ENCODE measurements at regions not wholly inside any gene's neighbourhood (a gene's known extent, or its start where the extent isn't known, plus 50 kb on each side); places are given as distances from the start of the nearest gene placed in this dataset.

- no peak overlapping the region for H2AFZ ChIP-seq (ENCODE audit: low read depth, low read length)
- no peaks in the 10 kb centered on the region for H3K27me3 ChIP-seq (ENCODE audit: control insufficient read depth in 2 of 2, insufficient read depth in 2 of 2, low read length in 2 of 2)
- H3K9me1 ChIP-seq (ENCODE audit: control insufficient read depth, insufficient read depth, low read length) = no peaks in the 10 kb centered on the region
- no peaks in the 10 kb centered on the region for H3K4me1 ChIP-seq (replicated peaks in 1 of 2; ENCODE audit: control insufficient read depth in 2 of 2, insufficient read depth in 2 of 2, low read length in 2 of 2)
- no peaks in the 10 kb centered on the region for H3K36me3 ChIP-seq (ENCODE audit: control insufficient read depth, insufficient read depth, low read length)
- BruUV-seq (replicated peaks) = no TSS peak
- H3K79me2 ChIP-seq (ENCODE audit: control insufficient read depth, insufficient read depth, low read length) = no peaks in the 10 kb centered on the region
- intact Hi-C loops (cut with micrococcal nuclease) = no loop called here
- DNase-seq (ENCODE audit: extremely low read depth in 1 of 4, low spot score in 3 of 4) (no peak), FAIRE-seq (no peak), ATAC-seq (no peak)
- H3K9me3 ChIP-seq (replicated peaks; ENCODE audit: control insufficient read depth, insufficient read depth, low read depth, low read length) = no peaks in the 10 kb centered on the region
- POLR2A ChIA-PET = no interaction called here
- TF ChIP-seq KLF13 (tag; IDR thresholded peaks at IDR 0.05; ENCODE audit: borderline replicate concordance, low read depth) = no peak
- TF ChIP-seq POLR2AphosphoS5 (IDR thresholded peaks at IDR 0.05; ENCODE audit: control insufficient read depth, insufficient read depth, low read depth, low read length) = no peak
- no peak for TF ChIP-seq EP300 (IDR thresholded peaks at IDR 0.05; ENCODE audit: low read length)
- no peak for TF ChIP-seq NR0B1 (IDR thresholded peaks at IDR 0.05; ENCODE audit: partially characterized antibody)
- TF ChIP-seq PML (IDR thresholded peaks at IDR 0.05; ENCODE audit: low read length) = no peak
- no peak for TF ChIP-seq ZBTB5 (IDR thresholded peaks at IDR 0.05)
- TF ChIP-seq ZNF311 (CRISPR knock-in tag; IDR thresholded peaks at IDR 0.05) = no peak
- TF ChIP-seq MCM2 (IDR thresholded peaks at IDR 0.05; ENCODE audit: low read depth) = no peak
- no peak for TF ChIP-seq HMGN3 (IDR thresholded peaks at IDR 0.05; ENCODE audit: borderline replicate concordance, extremely low read depth, insufficient read length, low read depth, low read length)
- no peak for TF ChIP-seq ZNF184 (CRISPR knock-in tag; IDR thresholded peaks at IDR 0.05)
- TF ChIP-seq ZNF395 (CRISPR knock-in tag; IDR thresholded peaks at IDR 0.05) = no peak
- no peak for TF ChIP-seq TBL1XR1 (IDR thresholded peaks at IDR 0.05; ENCODE audit: low read length in 2 of 2)
- no peak for TF ChIP-seq MTA1 (IDR thresholded peaks at IDR 0.05; ENCODE audit: borderline replicate concordance)
- TF ChIP-seq MAFK (IDR thresholded peaks at IDR 0.05; ENCODE audit: low read length) = no peak
- no peak for TF ChIP-seq ZNF316 (IDR thresholded peaks at IDR 0.05)
- no peak overlapping the region for H3K27ac ChIP-seq (ENCODE audit: extremely low read depth, low read depth, low read length)
- no peak overlapping the region for H3K4me2 ChIP-seq (ENCODE audit: insufficient read depth, low read length)
- no peak overlapping the region for H3K4me3 ChIP-seq
- no peak overlapping the region for H3K9ac ChIP-seq (ENCODE audit: insufficient read depth in 1 of 2, low read depth in 2 of 2, low read length in 2 of 2)
- CTCF ChIA-PET (ENCODE audit: low intra/inter-chr PET ratio) = no interaction called here
- H4K20me1 ChIP-seq (replicated peaks; ENCODE audit: control insufficient read depth, insufficient read depth, low read length) = no peaks in the 10 kb centered on the region
- in situ Hi-C loops (cut with MboI) = no loop called here
Measured at GRCh38 chr12:16763901-16764300, 157.9 kb upstream of the LMO3 start.

Data from K562 (cell line).